ENCODE measurements at regions not wholly inside any gene's neighbourhood (a gene's known extent, or its start where the extent isn't known, plus 50 kb on each side); places are given as distances from the start of the nearest gene placed in this dataset.
"Not testable (repeated sequence)": the region's sequence is repeated elsewhere in the genome, so short reads cannot be mapped to it uniquely, and the experiment has no call there.

- no peak for DNase-seq
Observed at GRCh38 chr10:33776419-33777070, 442.1 kb upstream of the NRP1 start.

- no peak for DNase-seq
Observed at GRCh38 chr10:33774857-33775256, 440.4 kb upstream of the NRP1 start.

GRCh38 chr10:33773886-33774480 lies 439.5 kb upstream of the NRP1 start:
- DNase-seq, result no peak

GRCh38 chr10:33773253-33773573 lies 438.7 kb upstream of the NRP1 start:
- DNase-seq, result peak; percentile 31

GRCh38 chr10:33772370-33773252 lies 438.1 kb upstream of the NRP1 start:
- peak; percentile 56 for DNase-seq

- not testable (repeated sequence) for DNase-seq
Observed at GRCh38 chr10:33771856-33772255, 437.4 kb upstream of the NRP1 start.

GRCh38 chr10:33764694-33765185 lies 430.3 kb upstream of the NRP1 start:
- DNase-seq, result no peak

GRCh38 chr10:33760056-33760943 lies 425.8 kb upstream of the NRP1 start:
- no peak for DNase-seq

GRCh38 chr10:33759191-33759590 lies 424.7 kb upstream of the NRP1 start:
- DNase-seq, result no peak

- DNase-seq, result no peak
Observed at GRCh38 chr10:33758299-33758698, 423.8 kb upstream of the NRP1 start.

- no peak for DNase-seq
Observed at GRCh38 chr10:33754052-33754451, 419.6 kb upstream of the NRP1 start.

GRCh38 chr10:33753389-33753788 lies 418.9 kb upstream of the NRP1 start:
- DNase-seq, result no peak

GRCh38 chr10:33749790-33750189 lies 415.3 kb upstream of the NRP1 start:
- DNase-seq, result no peak

- DNase-seq, result no peak
Observed at GRCh38 chr10:33749067-33749735, 414.7 kb upstream of the NRP1 start.

GRCh38 chr10:33746836-33747268 lies 412.4 kb upstream of the NRP1 start:
- no peak for DNase-seq

GRCh38 chr10:33746186-33746585 lies 411.7 kb upstream of the NRP1 start:
- no peak for DNase-seq

GRCh38 chr10:33743429-33743857 lies 409.0 kb upstream of the NRP1 start:
- no peak for DNase-seq

- no peak for DNase-seq
Observed at GRCh38 chr10:33739031-33739430, 404.6 kb upstream of the NRP1 start.

- DNase-seq, result no peak
Observed at GRCh38 chr10:33735464-33735923, 401.0 kb upstream of the NRP1 start.

- no peak for DNase-seq
Observed at GRCh38 chr10:33734393-33735155, 400.1 kb upstream of the NRP1 start.

GRCh38 chr10:33733058-33733457 lies 398.6 kb upstream of the NRP1 start:
- no peak for DNase-seq
